ENCODE measurements at regions not wholly inside any gene's neighbourhood (a gene's known extent, or its start where the extent isn't known, plus 50 kb on each side); places are given as distances from the start of the nearest gene placed in this dataset.

DNA sequence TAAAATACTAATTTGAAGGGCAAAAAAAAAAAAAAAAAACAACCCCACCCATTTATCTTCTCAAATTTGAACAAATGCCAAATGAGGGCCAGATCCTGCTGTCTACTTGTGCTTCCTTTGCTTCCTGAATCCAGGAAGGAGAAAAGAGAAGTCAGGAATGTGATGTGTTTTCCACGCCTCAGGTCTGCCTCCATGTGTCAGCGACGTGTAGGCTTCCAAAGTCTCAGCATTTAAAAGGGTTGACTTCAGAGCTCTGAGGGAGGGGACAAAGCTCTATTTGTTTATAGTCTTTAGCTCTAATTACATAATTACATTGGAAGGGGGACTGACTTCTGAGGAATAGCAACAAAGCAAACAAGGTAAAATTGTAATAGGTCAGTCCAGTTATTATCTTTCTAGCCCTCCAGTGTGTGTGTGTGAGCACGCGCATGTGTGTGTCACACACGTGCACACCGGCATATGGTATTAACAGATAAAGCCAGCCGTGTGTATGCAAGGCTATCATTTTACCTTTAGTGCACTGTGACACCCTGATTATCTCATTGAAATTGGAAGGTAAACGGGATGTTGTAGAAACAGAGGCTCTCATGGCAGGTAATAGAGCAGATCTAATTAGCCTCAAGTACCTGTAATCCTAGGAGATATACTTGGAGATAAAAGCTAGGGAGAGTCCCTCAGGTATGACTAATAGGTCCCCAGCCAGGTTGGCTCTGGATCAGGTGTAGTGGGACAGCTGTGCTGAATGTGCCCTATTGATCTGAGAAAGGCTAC lies 911.4 kb upstream of the ZEB2 start:
- Histone ChIP-seq H3K9ac (ENCODE audit: low read length in 3 of 3) (no peak overlapping the region), H3K27ac (ENCODE audit: low read depth in 2 of 2, low read length in 2 of 2) (no peak overlapping the region), H3K27me3 (ENCODE audit: control insufficient read depth, insufficient read depth, low read length) (no peaks in the 10 kb centered on the region), H3K36me3 (ENCODE audit: control insufficient read depth in 2 of 3, insufficient read depth in 3 of 3, low read length in 3 of 3) (no peaks in the 10 kb centered on the region), H3K4me1 (ENCODE audit: control insufficient read depth in 2 of 3, insufficient read depth in 2 of 3, low read depth in 1 of 3, low read length in 3 of 3) (no peaks in the 10 kb centered on the region), H3K4me3 (ENCODE audit: low read length in 3 of 3) (no peak overlapping the region), H3K9me3 (ENCODE audit: control insufficient read depth in 2 of 3, insufficient read depth in 1 of 3, low read length in 3 of 3) (no peaks in the 10 kb centered on the region)
- TF ChIP-seq, protein P1, sequence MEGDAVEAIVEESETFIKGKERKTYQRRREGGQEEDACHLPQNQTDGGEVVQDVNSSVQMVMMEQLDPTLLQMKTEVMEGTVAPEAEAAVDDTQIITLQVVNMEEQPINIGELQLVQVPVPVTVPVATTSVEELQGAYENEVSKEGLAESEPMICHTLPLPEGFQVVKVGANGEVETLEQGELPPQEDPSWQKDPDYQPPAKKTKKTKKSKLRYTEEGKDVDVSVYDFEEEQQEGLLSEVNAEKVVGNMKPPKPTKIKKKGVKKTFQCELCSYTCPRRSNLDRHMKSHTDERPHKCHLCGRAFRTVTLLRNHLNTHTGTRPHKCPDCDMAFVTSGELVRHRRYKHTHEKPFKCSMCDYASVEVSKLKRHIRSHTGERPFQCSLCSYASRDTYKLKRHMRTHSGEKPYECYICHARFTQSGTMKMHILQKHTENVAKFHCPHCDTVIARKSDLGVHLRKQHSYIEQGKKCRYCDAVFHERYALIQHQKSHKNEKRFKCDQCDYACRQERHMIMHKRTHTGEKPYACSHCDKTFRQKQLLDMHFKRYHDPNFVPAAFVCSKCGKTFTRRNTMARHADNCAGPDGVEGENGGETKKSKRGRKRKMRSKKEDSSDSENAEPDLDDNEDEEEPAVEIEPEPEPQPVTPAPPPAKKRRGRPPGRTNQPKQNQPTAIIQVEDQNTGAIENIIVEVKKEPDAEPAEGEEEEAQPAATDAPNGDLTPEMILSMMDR (IDR thresholded peaks at IDR 0.05; ENCODE audit: borderline replicate concordance, extremely low read depth, insufficient read depth) = peak; percentile 33
- no peak for FAIRE-seq
- DNase-seq = peak in 4 of 5 donors; percentile 28 to 71 (median 44)
- intact Hi-C loops (cut with DNase I) = no loop called here

DNA sequence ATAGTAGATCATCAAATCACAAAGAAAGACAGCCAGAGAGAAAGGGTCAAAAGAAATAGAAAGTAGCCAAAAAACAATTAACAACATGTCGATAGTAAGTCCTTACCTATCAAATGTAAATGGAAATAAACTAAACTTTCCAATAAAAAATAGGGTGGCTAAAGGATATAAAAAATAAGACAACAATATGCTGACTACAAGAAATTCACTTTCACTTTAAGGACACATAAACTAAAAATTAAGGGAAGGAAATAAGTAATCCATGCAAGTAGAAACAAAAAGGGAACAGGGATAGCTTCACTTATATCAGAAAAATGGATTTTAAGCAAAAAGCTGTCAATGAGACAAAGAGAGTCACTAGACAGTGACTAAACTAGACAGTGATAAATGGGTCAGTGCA lies 903.9 kb upstream of the ZEB2 start:
- no peaks in the 10 kb centered on the region for H3K27me3 ChIP-seq (ENCODE audit: control insufficient read depth, insufficient read depth, low read length)
- no peaks in the 10 kb centered on the region for H3K9me3 ChIP-seq (ENCODE audit: control insufficient read depth in 2 of 3, insufficient read depth in 1 of 3, low read length in 3 of 3)
- no peak overlapping the region for H3K9ac ChIP-seq (ENCODE audit: low read length in 3 of 3)
- H3K36me3 ChIP-seq (ENCODE audit: control insufficient read depth in 2 of 3, insufficient read depth in 3 of 3, low read length in 3 of 3) = no peaks in the 10 kb centered on the region
- DNase-seq (no peak), FAIRE-seq (no peak)
- no peaks in the 10 kb centered on the region for H3K4me1 ChIP-seq (ENCODE audit: control insufficient read depth in 2 of 3, insufficient read depth in 2 of 3, low read depth in 1 of 3, low read length in 3 of 3)
- H3K27ac ChIP-seq (ENCODE audit: low read depth in 2 of 2, low read length in 2 of 2) = no peak overlapping the region
- intact Hi-C loops (cut with DNase I) = no loop called here
- TF ChIP-seq, protein P1 (IDR thresholded peaks at IDR 0.05; ENCODE audit: borderline replicate concordance, extremely low read depth, insufficient read depth) = no peak
- H3K4me3 ChIP-seq (ENCODE audit: low read length in 3 of 3) = no peak overlapping the region

DNA sequence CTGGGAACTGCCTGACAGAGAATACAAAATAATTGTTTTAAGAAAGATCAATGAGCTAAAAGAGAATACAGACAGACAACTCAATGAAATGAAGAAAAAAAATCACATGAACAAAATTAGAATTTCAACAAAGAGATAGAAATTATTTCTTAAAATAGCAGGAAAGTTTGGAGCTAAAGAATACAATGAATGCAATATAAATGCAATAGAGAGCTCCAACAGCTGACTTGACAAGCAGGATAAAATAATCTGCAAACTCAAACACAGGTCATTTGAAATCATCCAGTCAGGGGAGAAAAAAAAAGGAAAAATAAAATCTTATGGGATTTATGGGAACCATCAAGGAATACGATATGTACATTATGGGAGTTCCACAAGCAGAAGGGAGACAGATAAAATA lies 902.7 kb upstream of the ZEB2 start:
- intact Hi-C loops (cut with DNase I) = no loop called here
- FAIRE-seq (no peak), DNase-seq (no peak)
- Histone ChIP-seq H3K27me3 (ENCODE audit: control insufficient read depth, insufficient read depth, low read length) (no peaks in the 10 kb centered on the region), H3K27ac (ENCODE audit: low read depth in 2 of 2, low read length in 2 of 2) (no peak overlapping the region), H3K4me1 (ENCODE audit: control insufficient read depth in 2 of 3, insufficient read depth in 2 of 3, low read depth in 1 of 3, low read length in 3 of 3) (no peaks in the 10 kb centered on the region), H3K36me3 (ENCODE audit: control insufficient read depth in 2 of 3, insufficient read depth in 3 of 3, low read length in 3 of 3) (no peaks in the 10 kb centered on the region), H3K9me3 (ENCODE audit: control insufficient read depth in 2 of 3, insufficient read depth in 1 of 3, low read length in 3 of 3) (no peaks in the 10 kb centered on the region), H3K4me3 (ENCODE audit: low read length in 3 of 3) (no peak overlapping the region), H3K9ac (ENCODE audit: low read length in 3 of 3) (no peak overlapping the region)
- TF ChIP-seq, protein P1 (IDR thresholded peaks at IDR 0.05; ENCODE audit: borderline replicate concordance, extremely low read depth, insufficient read depth) = no peak

Data from kidney (tissue), 13 donors.